GM12878 (cell line): ENCODE measurements at regions not wholly inside any gene's neighbourhood (a gene's known extent, or its start where the extent isn't known, plus 50 kb on each side); places are given as distances from the start of the nearest gene placed in this dataset.

Experiments
- ATAC-seq: fragments of 200-7000 bp; cut with Tn5 transposase; 3 replicates; pipeline ENCODE4 v1.9.1; 2020; ENCODE audit warnings: mild to moderate bottlenecking, moderate library complexity
- BruUV-seq: library from RNA; stranded (reverse); fragments of 400-500 nt; replicated peaks from 2 replicates; lab custom pipeline; 2021; lab: Mats Ljungman, UMichigan
- CTCF ChIA-PET: fragments of 300-600 bp; sonication (Branson Sonifier 250); formaldehyde crosslinking; extraction: SDS; loops from one replicate; lab custom pipeline; 2021; ENCODE audit warnings: inconsistent platforms; lab: Yijun Ruan, JAX
- POLR2A ChIA-PET: fragments of 350-600 bp; formaldehyde crosslinking; extraction: SDS; loops from one replicate; lab custom pipeline; 2021; ENCODE audit warnings: inconsistent platforms; lab: Charles Lee
- RAD21 ChIA-PET: fragments of 300-600 bp; sonication (Branson Sonifier 250); formaldehyde crosslinking; loops from one replicate; lab custom pipeline; 2023; ENCODE audit warnings: antibody characterized with exemption; ENCODE audit not compliant: unreplicated experiment; lab: Charles Lee
- SMC1A ChIA-PET: fragments of 300-600 bp; sonication (Branson Sonifier 250); formaldehyde crosslinking; loops from one replicate; lab custom pipeline; 2023; ENCODE audit not compliant: unreplicated experiment, uncharacterized antibody; lab: Charles Lee
- DNase-seq: peaks from one replicate; pipeline ENCODE4 v3.0.0-alpha.2; 2011; ENCODE audit warnings: low read depth, low spot score
- FAIRE-seq: peaks from 3 replicates; lab custom pipeline; 2011; peaks lifted over from hg19 to GRCh38; lab: Jason Lieb, UNC
- H2AFZ ChIP-seq: 2 replicates; pipeline ENCODE4 v1.6.0; 2011; ENCODE audit warnings: low read depth, low read length, control low read depth; ENCODE audit not compliant: control insufficient read depth
- H3K27ac ChIP-seq: 2 replicates; pipeline ENCODE4 v1.5.1; 2011; ENCODE audit warnings: control low read depth; ENCODE audit not compliant: control insufficient read depth, insufficient read depth
- H3K27me3 ChIP-seq, 2 experiments: replicated peaks in 1 of 2; 2 replicates each; pipeline versions ENCODE4 v1.6.0 to v1.6.1; 2011; ENCODE audit warnings: low read length in 1 of 2; ENCODE audit not compliant: control insufficient read depth in 2 of 2, insufficient read depth in 2 of 2
- H3K36me3 ChIP-seq, 2 experiments: 2 replicates each; pipeline ENCODE4 v1.5.1; 2011; ENCODE audit warnings: low read length in 1 of 2; ENCODE audit not compliant: control insufficient read depth in 2 of 2, insufficient read depth in 2 of 2
- H3K4me1 ChIP-seq: 2 replicates; pipeline ENCODE4 v1.6.1; 2011; ENCODE audit warnings: mild to moderate bottlenecking, low read length, moderate library complexity, mixed read lengths; ENCODE audit not compliant: control insufficient read depth, insufficient read depth
- H3K4me2 ChIP-seq: 2 replicates; pipeline ENCODE4 v1.6.0; 2011; ENCODE audit warnings: control low read depth; ENCODE audit not compliant: control insufficient read depth, insufficient read depth
- H3K4me3 ChIP-seq: fragments of 200-600 bp; sonication (generic); 2 replicates; pipeline ENCODE4 v1.5.1; 2016
- H3K79me2 ChIP-seq: 2 replicates; pipeline ENCODE4 v1.6.0; 2011; ENCODE audit warnings: low read length; ENCODE audit not compliant: control insufficient read depth, insufficient read depth
- H3K9ac ChIP-seq: 2 replicates; pipeline ENCODE4 v1.8.0; 2011; ENCODE audit warnings: low read length, control low read depth, mixed read lengths; ENCODE audit not compliant: control insufficient read depth, insufficient read depth
- H3K9me3 ChIP-seq: replicated peaks from 3 replicates; pipeline ENCODE4 v1.5.1; 2011; ENCODE audit warnings: mild to moderate bottlenecking, low read length; ENCODE audit not compliant: control insufficient read depth, insufficient read depth
- H4K20me1 ChIP-seq: 2 replicates; pipeline ENCODE4 v1.6.0; 2011; ENCODE audit not compliant: control insufficient read depth, insufficient read depth
- CHD4 ChIP-seq: fragments of 200-600 bp; sonication (generic); IDR thresholded peaks from 2 replicates; pipeline ENCODE4 v1.6.1; 2016; ENCODE audit warnings: mild to moderate bottlenecking
- GABPA ChIP-seq: IDR thresholded peaks from 2 replicates; pipeline ENCODE4 v1.6.1; 2014; ENCODE audit warnings: antibody characterized with exemption, low read depth, mild to moderate bottlenecking, inconsistent platforms
- IRF4 ChIP-seq: IDR thresholded peaks from 2 replicates; pipeline ENCODE4 v1.6.1; 2011; ENCODE audit warnings: low read depth, low read length
- PAX5 ChIP-seq: IDR thresholded peaks from 2 replicates; pipeline ENCODE4 v1.6.1; 2011; ENCODE audit warnings: low read depth, low read length, borderline replicate concordance
- RCOR1 ChIP-seq: conservative IDR thresholded peaks from 2 replicates; pipeline ENCODE4 v1.6.1; 2012; ENCODE audit warnings: low read depth, low read length, improper control_type of control experiment
- TARDBP ChIP-seq: IDR thresholded peaks from 2 replicates; pipeline ENCODE4 v1.6.1; 2016; ENCODE audit warnings: borderline replicate concordance
- TCF7 ChIP-seq: IDR thresholded peaks from 2 replicates; pipeline ENCODE4 v1.6.1; 2014; ENCODE audit warnings: antibody characterized with exemption, borderline replicate concordance
- ZNF217 ChIP-seq: fragments of 450-650 bp; IDR thresholded peaks from 2 replicates; pipeline ENCODE4 v1.6.1; 2017; ENCODE audit warnings: antibody characterized with exemption, mild to moderate bottlenecking
- ZNF622 ChIP-seq: fragments of 450-650 bp; IDR thresholded peaks from 2 replicates; pipeline ENCODE4 v1.6.1; 2017; ENCODE audit warnings: mild to moderate bottlenecking, inconsistent platforms
- WGBS: methylation state at CpG from one replicate; pipeline ENCODE4 v1.1.6; 2016; ENCODE audit warnings: low lambda C conversion rate; ENCODE audit not compliant: insufficient replicate concordance, insufficient coverage; ENCODE audit errors: missing lambda C conversion rate; 5-methylcytosine and 5-hydroxymethylcytosine counted together
- in situ Hi-C: fragments of 300-500 bp; cut with MboI; formaldehyde crosslinking; loops from 9 replicates; pipeline ENCODE4 v1.14.3; 2018; ENCODE audit warnings: mixed read lengths
- intact Hi-C: fragments of 100-400 bp; cut with micrococcal nuclease; formaldehyde crosslinking; loops from one replicate; pipeline ENCODE4 v1.14.2; 2022; ENCODE audit not compliant: unreplicated experiment

DNA sequence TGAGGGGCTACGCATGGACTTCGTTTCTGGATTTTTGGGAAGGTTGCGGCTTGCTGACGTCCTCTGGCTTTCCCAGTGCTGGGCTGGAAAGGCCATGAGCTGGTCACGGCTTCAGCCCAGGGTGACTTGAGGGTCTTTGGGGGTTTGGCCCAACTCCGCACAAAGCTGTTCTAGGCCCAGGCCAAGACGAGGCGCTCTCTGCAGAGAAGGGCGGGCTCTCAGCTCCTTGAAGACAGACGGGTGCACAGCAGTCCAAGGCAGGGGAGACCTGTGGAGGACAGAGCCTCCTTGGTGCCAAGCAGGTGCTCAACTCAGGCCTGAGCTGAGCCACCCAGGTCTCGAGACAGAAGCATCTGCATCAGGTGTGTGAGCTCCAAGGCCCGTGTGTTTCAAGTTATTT is 1003.7 kb downstream of the BRD1 start:
- Histone ChIP-seq H3K4me1 (no peaks in the 10 kb centered on the region), H4K20me1 (no peaks in the 10 kb centered on the region), H3K27ac (no peak overlapping the region), H2AFZ (no peak overlapping the region), H3K9me3 (no peaks in the 10 kb centered on the region; the same call in 2 of the 3 replicates), H3K9ac (no peak overlapping the region), H3K4me3 (no peak overlapping the region), H3K36me3 (no peaks in the 10 kb centered on the region), H3K27me3 (no peaks in the 10 kb centered on the region), H3K4me2 (no peak overlapping the region), H3K79me2 (no peaks in the 10 kb centered on the region)
- DNase-seq = no peak
- in situ Hi-C loops = no loop called here
- BruUV-seq = no TSS peak
- ChIA-PET RAD21 (no interaction called here), CTCF (no interaction called here), POLR2A (no interaction called here), SMC1A (no interaction called here)
- ATAC-seq = no peak
- intact Hi-C loops = no loop called here
- 52% methylated on average over 12 of the region's 12 CpGs for WGBS
- FAIRE-seq = no peak
- TF ChIP-seq GABPA = no peak
- TF ChIP-seq CHD4 = no peak
- TF ChIP-seq TCF7 = no peak
- no peak for TF ChIP-seq TARDBP

- FAIRE-seq (no peak), DNase-seq (no peak), ATAC-seq (no peak)
- Histone ChIP-seq H3K4me1 (no peaks in the 10 kb centered on the region), H3K79me2 (no peaks in the 10 kb centered on the region), H4K20me1 (no peaks in the 10 kb centered on the region), H3K27me3 (no peaks in the 10 kb centered on the region), H3K4me2 (no peak overlapping the region), H3K36me3 (no peaks in the 10 kb centered on the region), H3K4me3 (no peak overlapping the region), H3K9ac (no peak overlapping the region), H2AFZ (no peak overlapping the region), H3K9me3 (no peaks in the 10 kb centered on the region; the same call in 2 of the 3 replicates), H3K27ac (no peak overlapping the region)
- WGBS = 19% methylated on average over 15 of the region's 19 CpGs
- in situ Hi-C loops = no loop called here
- TF ChIP-seq PAX5 = no peak
- TF ChIP-seq RCOR1 = no peak
- TF ChIP-seq ZNF622 = no peak
- no peak for TF ChIP-seq ZNF217
- no peak for TF ChIP-seq IRF4
- ChIA-PET RAD21 (no interaction called here), CTCF (no interaction called here), POLR2A (no interaction called here), SMC1A (no interaction called here)
- BruUV-seq = no TSS peak
- intact Hi-C loops = no loop called here
Measured at GRCh38 chr22:48822278-48823233, 1005.1 kb downstream of the BRD1 start.
